ENCODE measurements at regions not wholly inside any gene's neighbourhood (a gene's known extent, or its start where the extent isn't known, plus 50 kb on each side); places are given as distances from the start of the nearest gene placed in this dataset.

DNA sequence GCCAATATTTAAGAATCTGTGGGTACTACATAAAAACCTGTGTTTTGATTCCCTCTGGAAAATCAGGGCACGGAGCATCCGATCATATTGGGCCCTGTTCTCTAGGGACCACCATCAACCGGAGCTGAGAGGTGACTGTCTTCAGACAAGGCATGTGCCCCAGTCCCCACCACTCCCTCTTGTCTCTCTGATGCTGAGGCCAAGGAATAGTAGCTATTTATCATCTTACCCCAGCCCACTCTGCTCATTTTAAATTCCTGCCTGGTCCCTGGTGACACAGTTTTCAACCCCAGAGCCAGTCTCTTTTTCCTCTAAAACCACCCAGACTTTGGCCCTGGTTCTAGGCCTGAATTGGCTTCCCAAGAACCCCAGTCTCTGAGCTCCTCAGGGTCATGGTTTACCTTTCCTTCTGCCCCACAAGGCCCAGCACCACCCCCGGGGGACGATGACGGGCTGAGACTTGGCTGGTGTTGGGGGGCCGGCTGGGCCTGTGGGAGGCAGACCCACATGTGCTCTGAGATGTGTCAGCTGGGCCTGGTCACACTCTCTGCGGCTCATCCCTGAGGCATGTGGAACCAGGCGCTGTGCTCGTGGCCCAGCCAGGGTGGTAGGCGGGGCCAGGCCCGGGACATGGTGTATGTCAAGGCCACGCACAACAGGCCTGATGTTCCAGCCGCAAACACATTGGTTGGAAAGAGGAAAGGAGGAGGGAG is 114.4 kb downstream of the CEBPB start:
- H3K9me3 ChIP-seq (replicated peaks; ENCODE audit: control insufficient read depth, insufficient read depth, low read depth, low read length) = no peaks in the 10 kb centered on the region; the same call in 1 of the 2 replicates
- H3K27ac ChIP-seq (ENCODE audit: extremely low read depth, low read depth, low read length) = no peak overlapping the region
- H3K4me1 ChIP-seq (replicated peaks in 1 of 2; ENCODE audit: control insufficient read depth in 2 of 2, insufficient read depth in 2 of 2, low read length in 2 of 2) = peaks cover 30 to 40% of the 10 kb centered on the region in 2 experiments
- no peaks in the 10 kb centered on the region for H3K36me3 ChIP-seq (ENCODE audit: control insufficient read depth, insufficient read depth, low read length)
- peak; percentile 35 for FAIRE-seq
- H3K4me3 ChIP-seq = no peak overlapping the region
- H3K79me2 ChIP-seq (ENCODE audit: control insufficient read depth, insufficient read depth, low read length) = no peaks in the 10 kb centered on the region
- WGBS (ENCODE audit: insufficient coverage, low coverage, missing lambda C conversion rate) = 88% methylated on average over 11 of the region's 14 CpGs
- H3K4me2 ChIP-seq (ENCODE audit: insufficient read depth, low read length) = no peak overlapping the region
- H4K20me1 ChIP-seq (replicated peaks; ENCODE audit: control insufficient read depth, insufficient read depth, low read length) = no peaks in the 10 kb centered on the region
- H3K9ac ChIP-seq (ENCODE audit: insufficient read depth in 1 of 2, low read depth in 2 of 2, low read length in 2 of 2) = peak overlapping the region in 1 of 2 experiments; percentile 19; a peak in 1 of 4 replicates
- no peaks in the 10 kb centered on the region for H3K27me3 ChIP-seq (ENCODE audit: control insufficient read depth in 2 of 2, insufficient read depth in 2 of 2, low read length in 2 of 2)
- TF ChIP-seq ZFP36 (IDR thresholded peaks at IDR 0.05; ENCODE audit: low read depth, low read length, partially characterized antibody) (peak; percentile 33), SRF (CRISPR knock-in tag; IDR thresholded peaks at IDR 0.05) (no peak), CREM (IDR thresholded peaks at IDR 0.05; ENCODE audit: low read depth) (peak; percentile 11; the same call in 1 of the 2 replicates), RBM25 (IDR thresholded peaks at IDR 0.05; ENCODE audit: low read depth, low read length, severe bottlenecking) (peak; percentile 52), CBX8 (IDR thresholded peaks at IDR 0.05; ENCODE audit: borderline replicate concordance, extremely low read depth, low read depth, low read length, poor library complexity, severe bottlenecking) (no peak)
- ChIA-PET POLR2A (interaction anchor here (0.5 to 1.4 kb wide), 6 partner anchors 9 to 388 kb away, joined by 3 to 4 read pairs (median 3); no protein-coding TSS in a partner anchor), CTCF (ENCODE audit: low intra/inter-chr PET ratio) (no interaction called here)
- no TSS peak for BruUV-seq (replicated peaks)
- ATAC-seq = no peak
- no peak for DNase-seq (ENCODE audit: extremely low read depth in 1 of 4, low spot score in 3 of 4)
- H3K9me1 ChIP-seq (ENCODE audit: control insufficient read depth, insufficient read depth, low read length) = no peaks in the 10 kb centered on the region
- H2AFZ ChIP-seq (ENCODE audit: low read depth, low read length) = no peak overlapping the region
- in situ Hi-C loops (cut with MboI) = no loop called here
- intact Hi-C loops (cut with micrococcal nuclease) = no loop called here

Data from K562 (cell line).